ENCODE measurements at regions not wholly inside any gene's neighbourhood (a gene's known extent, or its start where the extent isn't known, plus 50 kb on each side); places are given as distances from the start of the nearest gene placed in this dataset.

DNA sequence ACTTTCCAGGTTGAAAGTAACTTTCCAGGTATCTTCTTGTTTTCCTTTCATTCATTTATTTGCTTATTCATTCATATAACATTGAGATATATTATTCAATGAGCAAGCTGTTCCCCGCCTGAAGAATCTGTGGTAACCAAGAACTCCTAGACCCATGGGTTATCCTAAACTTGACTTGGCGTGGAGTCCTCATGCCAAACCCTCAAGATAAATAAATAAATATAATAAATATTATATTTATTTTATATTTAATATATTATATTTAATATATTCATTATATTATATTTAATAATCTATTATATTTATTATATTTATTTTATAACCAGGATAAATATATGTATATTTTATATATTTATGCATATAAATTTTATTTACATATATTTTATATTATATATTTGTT is 674.8 kb downstream of the SUCLG1 start:
- H3K27ac ChIP-seq (ENCODE audit: low read depth, low read length) = no peak overlapping the region
- H3K9ac ChIP-seq (ENCODE audit: low read length) = no peak overlapping the region
- H3K79me2 ChIP-seq (ENCODE audit: insufficient read depth, low read length) = no peaks in the 10 kb centered on the region
- H3K27me3 ChIP-seq (ENCODE audit: low read length) = no peaks in the 10 kb centered on the region
- no peak for TF ChIP-seq EZH2phosphoT487 (conservative IDR thresholded peaks at IDR 0.05; ENCODE audit: low read length)
- no peaks in the 10 kb centered on the region for H3K9me3 ChIP-seq (ENCODE audit: insufficient read depth, low read length)
- H3K4me2 ChIP-seq (ENCODE audit: low read depth, low read length, poor library complexity, severe bottlenecking) = no peak overlapping the region
- no peaks in the 10 kb centered on the region for H3K9me2 ChIP-seq (replicated peaks; ENCODE audit: insufficient read depth, low read length)
- no peaks in the 10 kb centered on the region for H4K20me1 ChIP-seq (ENCODE audit: low read depth, low read length)
- no peaks in the 10 kb centered on the region for H3F3A ChIP-seq (ENCODE audit: insufficient read depth)
- no peak overlapping the region for H2AFZ ChIP-seq (ENCODE audit: low read depth, low read length, severe bottlenecking)
- no peak overlapping the region for H3K4me3 ChIP-seq (ENCODE audit: insufficient read depth, low read length, poor library complexity, severe bottlenecking)
- no peaks in the 10 kb centered on the region for H3K36me3 ChIP-seq (ENCODE audit: low read length)

DNA sequence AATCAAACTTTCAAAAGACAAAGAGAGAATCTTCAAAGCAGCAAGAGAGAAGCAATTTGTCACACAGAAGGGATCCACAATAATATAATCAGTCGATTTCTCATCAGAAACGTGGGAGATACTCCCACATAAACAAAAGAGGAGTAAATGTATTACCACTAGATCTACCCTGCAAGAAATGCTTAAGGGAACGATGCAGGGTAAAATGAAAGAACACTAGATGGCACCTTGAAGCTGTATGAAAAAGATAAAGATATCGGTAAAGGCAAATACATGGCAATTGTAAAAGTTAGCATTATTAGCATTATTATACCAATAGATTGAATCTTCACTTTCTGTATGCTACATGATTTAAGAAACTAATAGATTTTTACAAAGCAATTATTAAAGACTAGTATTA is 677.0 kb downstream of the SUCLG1 start:
- no peaks in the 10 kb centered on the region for H3K27me3 ChIP-seq (ENCODE audit: low read length)
- no peaks in the 10 kb centered on the region for H4K20me1 ChIP-seq (ENCODE audit: low read depth, low read length)
- H2AFZ ChIP-seq (ENCODE audit: low read depth, low read length, severe bottlenecking) = no peak overlapping the region
- H3F3A ChIP-seq (ENCODE audit: insufficient read depth) = no peaks in the 10 kb centered on the region
- no peak overlapping the region for H3K27ac ChIP-seq (ENCODE audit: low read depth, low read length)
- no peaks in the 10 kb centered on the region for H3K9me2 ChIP-seq (replicated peaks; ENCODE audit: insufficient read depth, low read length)
- no peak overlapping the region for H3K4me3 ChIP-seq (ENCODE audit: insufficient read depth, low read length, poor library complexity, severe bottlenecking)
- H3K36me3 ChIP-seq (ENCODE audit: low read length) = no peaks in the 10 kb centered on the region
- no peak overlapping the region for H3K4me2 ChIP-seq (ENCODE audit: low read depth, low read length, poor library complexity, severe bottlenecking)
- H3K9me3 ChIP-seq (ENCODE audit: insufficient read depth, low read length) = no peaks in the 10 kb centered on the region
- H3K9ac ChIP-seq (ENCODE audit: low read length) = no peak overlapping the region
- no peak for TF ChIP-seq EZH2phosphoT487 (conservative IDR thresholded peaks at IDR 0.05; ENCODE audit: low read length)
- TF ChIP-seq, protein P1, sequence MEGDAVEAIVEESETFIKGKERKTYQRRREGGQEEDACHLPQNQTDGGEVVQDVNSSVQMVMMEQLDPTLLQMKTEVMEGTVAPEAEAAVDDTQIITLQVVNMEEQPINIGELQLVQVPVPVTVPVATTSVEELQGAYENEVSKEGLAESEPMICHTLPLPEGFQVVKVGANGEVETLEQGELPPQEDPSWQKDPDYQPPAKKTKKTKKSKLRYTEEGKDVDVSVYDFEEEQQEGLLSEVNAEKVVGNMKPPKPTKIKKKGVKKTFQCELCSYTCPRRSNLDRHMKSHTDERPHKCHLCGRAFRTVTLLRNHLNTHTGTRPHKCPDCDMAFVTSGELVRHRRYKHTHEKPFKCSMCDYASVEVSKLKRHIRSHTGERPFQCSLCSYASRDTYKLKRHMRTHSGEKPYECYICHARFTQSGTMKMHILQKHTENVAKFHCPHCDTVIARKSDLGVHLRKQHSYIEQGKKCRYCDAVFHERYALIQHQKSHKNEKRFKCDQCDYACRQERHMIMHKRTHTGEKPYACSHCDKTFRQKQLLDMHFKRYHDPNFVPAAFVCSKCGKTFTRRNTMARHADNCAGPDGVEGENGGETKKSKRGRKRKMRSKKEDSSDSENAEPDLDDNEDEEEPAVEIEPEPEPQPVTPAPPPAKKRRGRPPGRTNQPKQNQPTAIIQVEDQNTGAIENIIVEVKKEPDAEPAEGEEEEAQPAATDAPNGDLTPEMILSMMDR (IDR thresholded peaks at IDR 0.05; ENCODE audit: insufficient read depth, low read length, poor library complexity, severe bottlenecking) = no peak
- H3K79me2 ChIP-seq (ENCODE audit: insufficient read depth, low read length) = no peaks in the 10 kb centered on the region

DNA sequence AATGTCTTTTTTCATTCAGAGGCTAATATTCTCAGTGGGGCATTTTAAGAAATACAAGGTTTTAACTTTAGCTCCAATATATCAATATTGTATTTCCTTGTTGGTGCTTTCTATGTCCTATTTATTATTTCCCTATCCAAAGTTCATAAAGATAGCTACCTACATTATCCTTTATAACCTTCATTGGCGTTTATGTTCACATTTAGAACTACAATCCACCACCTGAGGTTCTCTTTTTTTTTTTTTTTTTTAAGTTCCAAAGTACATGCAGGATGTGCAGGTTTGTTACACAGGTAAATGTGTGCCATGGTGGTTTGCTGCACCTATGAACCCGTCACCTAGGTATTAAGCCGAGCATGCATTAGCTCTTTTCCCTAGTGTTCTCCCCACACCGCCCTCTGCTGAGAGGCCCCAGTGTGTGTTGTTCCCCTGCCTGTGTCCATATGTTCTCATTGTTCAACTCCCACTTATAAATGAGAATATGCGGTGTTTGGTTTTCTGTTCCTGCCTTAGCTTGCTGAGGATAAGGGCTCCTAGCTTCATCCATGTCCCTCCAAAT is 694.6 kb downstream of the SUCLG1 start:
- no peak overlapping the region for H2AFZ ChIP-seq (ENCODE audit: low read depth, low read length, severe bottlenecking)
- no peaks in the 10 kb centered on the region for H4K20me1 ChIP-seq (ENCODE audit: low read depth, low read length)
- H3K79me2 ChIP-seq (ENCODE audit: insufficient read depth, low read length) = no peaks in the 10 kb centered on the region
- H3K9ac ChIP-seq (ENCODE audit: low read length) = no peak overlapping the region
- TF ChIP-seq, protein P1 (IDR thresholded peaks at IDR 0.05; ENCODE audit: insufficient read depth, low read length, poor library complexity, severe bottlenecking) = no peak
- TF ChIP-seq EZH2phosphoT487 (conservative IDR thresholded peaks at IDR 0.05; ENCODE audit: low read length) = no peak
- H3K4me3 ChIP-seq (ENCODE audit: insufficient read depth, low read length, poor library complexity, severe bottlenecking) = no peak overlapping the region
- no peaks in the 10 kb centered on the region for H3K27me3 ChIP-seq (ENCODE audit: low read length)
- H3K9me3 ChIP-seq (ENCODE audit: insufficient read depth, low read length) = no peaks in the 10 kb centered on the region
- no peaks in the 10 kb centered on the region for H3K9me2 ChIP-seq (replicated peaks; ENCODE audit: insufficient read depth, low read length)
- H3K4me2 ChIP-seq (ENCODE audit: low read depth, low read length, poor library complexity, severe bottlenecking) = no peak overlapping the region
- no peaks in the 10 kb centered on the region for H3F3A ChIP-seq (ENCODE audit: insufficient read depth)
- H3K27ac ChIP-seq (ENCODE audit: low read depth, low read length) = no peak overlapping the region
- H3K36me3 ChIP-seq (ENCODE audit: low read length) = no peaks in the 10 kb centered on the region

DNA sequence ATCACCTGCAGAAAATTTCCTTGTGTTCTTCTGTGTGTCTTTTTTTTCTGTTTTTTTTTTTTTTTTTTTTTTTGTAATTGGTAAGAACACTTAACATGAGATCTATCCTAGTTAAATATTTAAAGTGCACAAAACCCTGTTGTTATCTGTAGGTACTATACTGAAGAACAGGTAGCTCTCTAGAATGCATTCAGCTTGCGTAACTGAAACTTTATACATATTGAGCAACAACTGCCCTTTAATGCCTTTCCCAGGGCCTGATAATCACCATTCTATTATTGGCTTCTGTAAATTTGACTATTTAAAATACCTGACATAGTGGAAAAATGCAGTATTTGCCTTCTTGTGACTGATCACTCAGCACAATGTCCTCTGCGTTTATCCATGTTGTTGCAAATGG is 701.8 kb downstream of the SUCLG1 start:
- Histone ChIP-seq H2AFZ (ENCODE audit: low read depth, low read length, severe bottlenecking) (no peak overlapping the region), H3K9me2 (replicated peaks; ENCODE audit: insufficient read depth, low read length) (no peaks in the 10 kb centered on the region; the same call in 1 of the 2 replicates), H3K9ac (ENCODE audit: low read length) (no peak overlapping the region), H3K9me3 (ENCODE audit: insufficient read depth, low read length) (no peaks in the 10 kb centered on the region), H3F3A (ENCODE audit: insufficient read depth) (no peaks in the 10 kb centered on the region), H3K36me3 (ENCODE audit: low read length) (no peaks in the 10 kb centered on the region), H3K79me2 (ENCODE audit: insufficient read depth, low read length) (no peaks in the 10 kb centered on the region), H3K27ac (ENCODE audit: low read depth, low read length) (no peak overlapping the region), H3K4me3 (ENCODE audit: insufficient read depth, low read length, poor library complexity, severe bottlenecking) (no peak overlapping the region), H3K27me3 (ENCODE audit: low read length) (no peaks in the 10 kb centered on the region), H3K4me2 (ENCODE audit: low read depth, low read length, poor library complexity, severe bottlenecking) (no peak overlapping the region), H4K20me1 (ENCODE audit: low read depth, low read length) (no peaks in the 10 kb centered on the region)
- no peak for TF ChIP-seq EZH2phosphoT487 (conservative IDR thresholded peaks at IDR 0.05; ENCODE audit: low read length)
- TF ChIP-seq, protein P1 (IDR thresholded peaks at IDR 0.05; ENCODE audit: insufficient read depth, low read length, poor library complexity, severe bottlenecking) = no peak

Data from SU-DHL-6 (cell line).